OCI-LY3 (cell line): ENCODE measurements at regions not wholly inside any gene's neighbourhood (a gene's known extent, or its start where the extent isn't known, plus 50 kb on each side); places are given as distances from the start of the nearest gene placed in this dataset.

Experiments used
- H2AFZ ChIP-seq: fragments of 200-600, 300-600 bp; shearing (Covaris generic); 2 replicates; pipeline ENCODE4 v1.6.0; 2014; ENCODE audit warnings: antibody characterized with exemption, low read depth, low read length
- H3K27ac ChIP-seq: fragments of 200-600, 300-600 bp; sonication (generic); 2 replicates; pipeline ENCODE4 v1.5.1; 2014; ENCODE audit warnings: mild to moderate bottlenecking, low read length, moderate library complexity, mixed read lengths
- H3K27me3 ChIP-seq: fragments of 200-600, 300-600 bp; sonication (generic); 2 replicates; pipeline ENCODE4 v1.6.1; 2014; ENCODE audit warnings: low read depth, low read length, mixed read lengths
- H3K36me3 ChIP-seq: fragments of 200-600, 300-600 bp; sonication (generic); replicated peaks from 2 replicates; pipeline ENCODE3; 2014; ENCODE audit warnings: low read depth, low read length, mixed read lengths
- H3K4me1 ChIP-seq: fragments of 300-600, 200-600 bp; sonication (generic); 2 replicates; pipeline ENCODE4 v1.6.1; 2014; ENCODE audit warnings: low read length, mixed read lengths
- H3K4me2 ChIP-seq: fragments of 200-600, 300-600 bp; sonication (generic); 2 replicates; pipeline ENCODE4 v1.6.1; 2014; ENCODE audit warnings: low read length, mixed read lengths
- H3K4me3 ChIP-seq: fragments of 300-600, 200-600 bp; sonication (generic); 2 replicates; pipeline ENCODE4 v1.5.1; 2014; ENCODE audit warnings: antibody characterized with exemption, mild to moderate bottlenecking, low read length, moderate library complexity
- H3K79me2 ChIP-seq: fragments of 300-600, 200-600 bp; shearing (Covaris generic); 2 replicates; pipeline ENCODE4 v1.6.1; 2014; ENCODE audit warnings: mild to moderate bottlenecking, low read length, mixed read lengths
- H3K9ac ChIP-seq: fragments of 300-600, 200-600 bp; shearing (Covaris generic); 2 replicates; pipeline ENCODE4 v1.6.0; 2014; ENCODE audit warnings: mild to moderate bottlenecking, low read length, moderate library complexity
- H3K9me3 ChIP-seq: fragments of 200-600, 300-600 bp; shearing (Covaris generic); 2 replicates; pipeline ENCODE4 v1.6.1; 2014; ENCODE audit warnings: low read length, mixed read lengths; ENCODE audit not compliant: insufficient read depth
- H4K20me1 ChIP-seq: fragments of 200-600, 300-600 bp; sonication (generic); 2 replicates; pipeline ENCODE4 v1.6.1; 2016; ENCODE audit warnings: low read length, mixed read lengths; ENCODE audit not compliant: insufficient read depth
- EZH2phosphoT487 ChIP-seq: fragments of 200-600 bp; shearing (Covaris generic); IDR thresholded peaks from 2 replicates; pipeline ENCODE4 v1.6.1; 2018; ENCODE audit warnings: antibody characterized with exemption, mixed run types, low read depth
- TF ChIP-seq, protein P1 (sequence below): fragments of 200-600, 300-600 bp; sonication (generic); IDR thresholded peaks from 2 replicates; pipeline ENCODE4 v1.5.1; 2014; ENCODE audit warnings: antibody characterized with exemption, low read length, low read depth

GRCh38 chrX:46209037-46209436 is 336.2 kb downstream of the ZNF674 start:
- H3K36me3 ChIP-seq = no peaks in the 10 kb centered on the region
- no peaks in the 10 kb centered on the region for H3K27me3 ChIP-seq
- no peak for TF ChIP-seq EZH2phosphoT487
- TF ChIP-seq, protein P1, sequence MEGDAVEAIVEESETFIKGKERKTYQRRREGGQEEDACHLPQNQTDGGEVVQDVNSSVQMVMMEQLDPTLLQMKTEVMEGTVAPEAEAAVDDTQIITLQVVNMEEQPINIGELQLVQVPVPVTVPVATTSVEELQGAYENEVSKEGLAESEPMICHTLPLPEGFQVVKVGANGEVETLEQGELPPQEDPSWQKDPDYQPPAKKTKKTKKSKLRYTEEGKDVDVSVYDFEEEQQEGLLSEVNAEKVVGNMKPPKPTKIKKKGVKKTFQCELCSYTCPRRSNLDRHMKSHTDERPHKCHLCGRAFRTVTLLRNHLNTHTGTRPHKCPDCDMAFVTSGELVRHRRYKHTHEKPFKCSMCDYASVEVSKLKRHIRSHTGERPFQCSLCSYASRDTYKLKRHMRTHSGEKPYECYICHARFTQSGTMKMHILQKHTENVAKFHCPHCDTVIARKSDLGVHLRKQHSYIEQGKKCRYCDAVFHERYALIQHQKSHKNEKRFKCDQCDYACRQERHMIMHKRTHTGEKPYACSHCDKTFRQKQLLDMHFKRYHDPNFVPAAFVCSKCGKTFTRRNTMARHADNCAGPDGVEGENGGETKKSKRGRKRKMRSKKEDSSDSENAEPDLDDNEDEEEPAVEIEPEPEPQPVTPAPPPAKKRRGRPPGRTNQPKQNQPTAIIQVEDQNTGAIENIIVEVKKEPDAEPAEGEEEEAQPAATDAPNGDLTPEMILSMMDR = no peak
- no peak overlapping the region for H3K9ac ChIP-seq
- H2AFZ ChIP-seq = no peak overlapping the region
- no peak overlapping the region for H3K4me2 ChIP-seq
- no peaks in the 10 kb centered on the region for H4K20me1 ChIP-seq
- no peak overlapping the region for H3K4me3 ChIP-seq
- no peaks in the 10 kb centered on the region for H3K9me3 ChIP-seq
- no peaks in the 10 kb centered on the region for H3K4me1 ChIP-seq
- no peak overlapping the region for H3K27ac ChIP-seq
- H3K79me2 ChIP-seq = no peaks in the 10 kb centered on the region

GRCh38 chrX:46208225-46208854 is 336.9 kb downstream of the ZNF674 start:
- H3K4me1 ChIP-seq = no peaks in the 10 kb centered on the region
- TF ChIP-seq, protein P1 = no peak
- TF ChIP-seq EZH2phosphoT487 = no peak
- no peak overlapping the region for H2AFZ ChIP-seq
- no peak overlapping the region for H3K27ac ChIP-seq
- no peaks in the 10 kb centered on the region for H3K79me2 ChIP-seq
- no peaks in the 10 kb centered on the region for H3K27me3 ChIP-seq
- H3K9me3 ChIP-seq = no peaks in the 10 kb centered on the region
- H3K4me3 ChIP-seq = no peak overlapping the region
- H4K20me1 ChIP-seq = no peaks in the 10 kb centered on the region
- H3K9ac ChIP-seq = no peak overlapping the region
- H3K36me3 ChIP-seq = no peaks in the 10 kb centered on the region
- no peak overlapping the region for H3K4me2 ChIP-seq

DNA sequence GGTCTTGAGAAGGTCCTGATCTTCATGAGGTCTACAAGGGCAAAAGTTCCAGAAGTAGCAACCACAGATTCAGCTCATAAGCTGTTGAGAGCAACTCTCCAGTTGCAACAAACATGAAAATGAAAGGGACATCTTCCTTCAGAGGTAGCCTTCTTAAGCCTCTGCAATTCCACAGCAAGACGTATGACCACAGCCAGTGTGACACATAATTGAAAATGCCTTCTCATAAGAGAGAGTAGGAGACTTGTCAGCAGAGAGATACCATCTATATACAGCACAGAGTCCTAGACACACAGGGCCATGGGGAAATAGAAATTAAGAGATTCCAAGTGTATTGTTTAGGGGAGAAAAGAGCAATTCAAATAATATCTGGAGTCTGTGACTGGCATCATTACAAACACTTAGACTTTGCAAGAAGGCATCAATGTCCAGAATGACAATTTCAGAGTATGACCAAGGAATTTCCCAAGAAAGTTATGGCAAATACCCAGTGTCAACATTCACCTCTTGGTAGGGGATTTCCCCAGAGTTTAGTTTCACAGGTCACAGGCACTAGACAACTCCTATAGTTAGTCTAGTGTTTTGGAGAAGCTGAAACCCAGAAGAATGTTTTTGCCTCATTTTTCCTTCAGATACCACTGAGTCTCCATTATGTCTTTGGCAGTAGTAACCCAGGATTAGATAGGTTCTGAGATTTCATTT is 340.3 kb downstream of the ZNF674 start:
- Histone ChIP-seq H3K4me2 (no peak overlapping the region), H4K20me1 (no peaks in the 10 kb centered on the region), H3K27me3 (no peaks in the 10 kb centered on the region)

More for the DNA sequence above, 340.3 kb downstream of the ZNF674 start:
- Histone ChIP-seq H3K79me2 (no peaks in the 10 kb centered on the region), H3K36me3 (no peaks in the 10 kb centered on the region), H2AFZ (no peak overlapping the region), H3K27ac (no peak overlapping the region), H3K4me3 (no peak overlapping the region), H3K4me1 (no peaks in the 10 kb centered on the region), H3K9ac (no peak overlapping the region), H3K9me3 (no peaks in the 10 kb centered on the region)
- TF ChIP-seq, protein P1 = no peak
- TF ChIP-seq EZH2phosphoT487 = no peak
